IMR-90 (cell line): ENCODE measurements at regions not wholly inside any gene's neighbourhood (a gene's known extent, or its start where the extent isn't known, plus 50 kb on each side); places are given as distances from the start of the nearest gene placed in this dataset.

Experiments
- ATAC-seq: fragments of 200-7000 bp; cut with Tn5 transposase; 2 replicates; pipeline ENCODE4 v1.9.1; 2020; ENCODE audit warnings: low read depth, mild to moderate bottlenecking, moderate library complexity
- BruUV-seq: library from RNA; stranded (reverse); fragments of 400-500 nt; replicated peaks from 2 replicates; lab custom pipeline; 2021; lab: Mats Ljungman, UMichigan
- CTCF ChIA-PET: fragments of 300-600 bp; formaldehyde crosslinking; extraction: SDS; loops from one replicate; lab custom pipeline; 2021; ENCODE audit warnings: antibody characterized with exemption; lab: Yijun Ruan, JAX
- POLR2A ChIA-PET: fragments of 300-600 bp; sonication (Branson Sonifier 250); formaldehyde crosslinking; loops from one replicate; lab custom pipeline; 2022; ENCODE audit warnings: antibody characterized with exemption; ENCODE audit not compliant: unreplicated experiment; lab: Charles Lee
- DNase-seq: peaks from one replicate; pipeline ENCODE4 v3.0.0; 2013
- H2AFZ ChIP-seq: replicated peaks from 2 replicates; pipeline ENCODE3; 2013; ENCODE audit warnings: low read length, mild to moderate bottlenecking; ENCODE audit not compliant: poor library complexity
- H2AK5ac ChIP-seq: 2 replicates; pipeline ENCODE4 v1.6.1; 2013; ENCODE audit warnings: low read depth, low read length, inconsistent platforms
- H2AK9ac ChIP-seq: replicated peaks from 2 replicates; pipeline ENCODE3; 2013; ENCODE audit warnings: mild to moderate bottlenecking, low read depth, low read length, moderate library complexity; ENCODE audit not compliant: poor library complexity
- H2BK120ac ChIP-seq: 2 replicates; pipeline ENCODE4 v1.6.1; 2013; ENCODE audit warnings: low read depth, low read length, inconsistent platforms
- H2BK15ac ChIP-seq: 3 replicates; pipeline ENCODE4 v1.6.1; 2013; ENCODE audit warnings: low read depth, low read length, inconsistent platforms
- H2BK20ac ChIP-seq: 2 replicates; pipeline ENCODE4 v1.6.1; 2013; ENCODE audit warnings: low read depth, mild to moderate bottlenecking, inconsistent platforms, low read length, moderate library complexity
- H2BK5ac ChIP-seq: 2 replicates; pipeline ENCODE4 v1.6.1; 2013; ENCODE audit warnings: mild to moderate bottlenecking, low read depth, low read length, inconsistent platforms; ENCODE audit not compliant: poor library complexity, severe bottlenecking
- H3K14ac ChIP-seq: replicated peaks from 2 replicates; pipeline ENCODE4 v1.6.1; 2013; ENCODE audit warnings: low read depth, low read length, inconsistent platforms
- H3K18ac ChIP-seq: 2 replicates; pipeline ENCODE4 v1.6.1; 2013; ENCODE audit warnings: low read depth, low read length, control low read depth
- H3K23ac ChIP-seq: 2 replicates; pipeline ENCODE4 v1.6.1; 2013; ENCODE audit warnings: low read depth, low read length, inconsistent platforms
- H3K27ac ChIP-seq: 2 replicates; pipeline ENCODE4 v1.5.1; 2013; ENCODE audit warnings: mild to moderate bottlenecking, control low read depth, low read length; ENCODE audit not compliant: insufficient read depth
- H3K27me3 ChIP-seq: 2 replicates; pipeline ENCODE4 v1.6.1; 2013; ENCODE audit warnings: low read length; ENCODE audit not compliant: control insufficient read depth, insufficient read depth
- H3K36me3 ChIP-seq: 2 replicates; pipeline ENCODE4 v1.6.1; 2013; ENCODE audit warnings: low read length, mixed read lengths; ENCODE audit not compliant: control insufficient read depth, insufficient read depth
- H3K4ac ChIP-seq: 2 replicates; pipeline ENCODE4 v1.6.1; 2013; ENCODE audit warnings: low read depth, low read length, inconsistent platforms
- H3K4me1 ChIP-seq: 2 replicates; pipeline ENCODE4 v1.6.1; 2013; ENCODE audit warnings: low read length, mixed read lengths; ENCODE audit not compliant: control insufficient read depth, insufficient read depth
- H3K4me2 ChIP-seq: 2 replicates; pipeline ENCODE4 v1.6.1; 2013; ENCODE audit warnings: low read depth, mild to moderate bottlenecking, control low read depth, low read length, moderate library complexity
- H3K4me3 ChIP-seq: 2 replicates; pipeline ENCODE4 v1.5.1; 2013; ENCODE audit warnings: low read depth, mild to moderate bottlenecking, control low read depth, low read length, moderate library complexity; ENCODE audit not compliant: insufficient read depth
- H3K56ac ChIP-seq: 2 replicates; pipeline ENCODE4 v1.6.1; 2013; ENCODE audit warnings: low read length, inconsistent platforms; ENCODE audit not compliant: insufficient read depth; ENCODE audit errors: extremely low read depth
- H3K79me1 ChIP-seq, 2 experiments: 2 replicates each; pipeline ENCODE4 v1.6.1; 2013; ENCODE audit warnings: low read length in 2 of 2, inconsistent platforms in 1 of 2, low read depth in 1 of 2
- H3K9ac ChIP-seq: 2 replicates; pipeline ENCODE4 v1.6.1; 2013; ENCODE audit warnings: low read depth, low read length, control low read depth
- H3K9me1 ChIP-seq: 2 replicates; pipeline ENCODE4 v1.6.1; 2013; ENCODE audit warnings: low read length, inconsistent platforms; ENCODE audit not compliant: insufficient read depth
- H3K9me3 ChIP-seq: 2 replicates; pipeline ENCODE4 v1.6.1; 2013; ENCODE audit warnings: low read length; ENCODE audit not compliant: control insufficient read depth, insufficient read depth
- H4K20me1 ChIP-seq: 2 replicates; pipeline ENCODE4 v1.6.1; 2013; ENCODE audit warnings: low read length, inconsistent platforms; ENCODE audit not compliant: insufficient read depth
- H4K5ac ChIP-seq: 2 replicates; pipeline ENCODE4 v1.6.1; 2013; ENCODE audit warnings: mild to moderate bottlenecking, low read depth, low read length, control low read depth
- H4K8ac ChIP-seq, 2 experiments: 2 replicates each; pipeline ENCODE4 v1.6.1; 2013; ENCODE audit warnings: low read depth in 2 of 2, low read length in 2 of 2, control low read depth in 1 of 2, inconsistent platforms in 1 of 2
- H4K91ac ChIP-seq: 2 replicates; pipeline ENCODE4 v1.6.1; 2013; ENCODE audit warnings: low read depth, low read length, inconsistent platforms; ENCODE audit not compliant: insufficient read depth
- BHLHE40 ChIP-seq: fragments of 150-350 bp; IDR thresholded peaks from 2 replicates; pipeline ENCODE4 v1.6.1; 2016; ENCODE audit warnings: mild to moderate bottlenecking, low read depth, low read length
- CTCF ChIP-seq: conservative IDR thresholded peaks from 2 replicates; pipeline ENCODE4 v1.5.1; 2012; ENCODE audit warnings: mild to moderate bottlenecking, low read depth, low read length, improper control_type of control experiment
- ELK1 ChIP-seq: fragments of 150-350 bp; IDR thresholded peaks from 2 replicates; pipeline ENCODE4 v1.6.1; 2016; ENCODE audit warnings: low read depth, mild to moderate bottlenecking, low read length, moderate library complexity, borderline replicate concordance
- FOS ChIP-seq: fragments of 150-350 bp; IDR thresholded peaks from 2 replicates; pipeline ENCODE4 v1.6.1; 2016; ENCODE audit warnings: low read depth, low read length
- MAFK ChIP-seq: IDR thresholded peaks from 2 replicates; pipeline ENCODE4 v1.6.1; 2012; ENCODE audit warnings: low read depth, low read length, improper control_type of control experiment
- MXI1 ChIP-seq: IDR thresholded peaks from 2 replicates; pipeline ENCODE4 v1.6.1; 2012; ENCODE audit warnings: low read depth, mild to moderate bottlenecking, low read length, moderate library complexity, borderline replicate concordance
- NFE2L2 ChIP-seq: fragments of 150-350 bp; IDR thresholded peaks from 2 replicates; pipeline ENCODE4 v1.6.1; 2016; ENCODE audit warnings: low read depth, mild to moderate bottlenecking, low read length
- POLR2A ChIP-seq: IDR thresholded peaks from 2 replicates; pipeline ENCODE4 v1.6.1; 2012; ENCODE audit warnings: mild to moderate bottlenecking, low read depth, low read length
- RAD21 ChIP-seq: IDR thresholded peaks from 2 replicates; pipeline ENCODE4 v1.6.1; 2012; ENCODE audit warnings: low read length, improper control_type of control experiment
- RFX5 ChIP-seq: IDR thresholded peaks from 2 replicates; pipeline ENCODE4 v1.8.0; 2012; ENCODE audit warnings: low read depth, mild to moderate bottlenecking, low read length, moderate library complexity
- USF2 ChIP-seq: fragments of 150-350 bp; IDR thresholded peaks from 2 replicates; pipeline ENCODE4 v1.6.1; 2017; ENCODE audit warnings: mild to moderate bottlenecking, antibody characterized with exemption, low read length, low read depth
- WGBS, 2 experiments: methylation state at CpG; one replicate each; pipeline versions ENCODE4 v1.1.5 to v1.1.7; 2013; ENCODE audit warnings: missing lambda C conversion rate in 2 of 2; ENCODE audit not compliant: insufficient read length in 1 of 2; ENCODE audit errors: extremely low coverage in 2 of 2; 5-methylcytosine and 5-hydroxymethylcytosine counted together
- dilution Hi-C: fragments of 300-500 bp; cut with HindIII; formaldehyde crosslinking; loops from one replicate; pipeline ENCODE4 v1.14.3; 2018; ENCODE audit warnings: low sequenced_read_pairs; ENCODE audit not compliant: unreplicated experiment
- in situ Hi-C: fragments of 300-500 bp; cut with MboI; formaldehyde crosslinking; loops from 3 replicates; pipeline ENCODE4 v1.14.3; 2019; ENCODE audit warnings: low sequenced_read_pairs, inconsistent platforms, mixed read lengths
- intact Hi-C: fragments of 100-400 bp; cut with micrococcal nuclease; formaldehyde crosslinking; loops from 2 replicates; pipeline ENCODE4 v1.10.0; 2022

GRCh38 chr14:39984323-39984722 lies 552.1 kb upstream of the FBXO33 start:
- Histone ChIP-seq H4K8ac (no peak overlapping the region), H3K27ac (no peak overlapping the region), H3K9me3 (peaks cover 4% of the 10 kb centered on the region), H3K4me2 (no peak overlapping the region), H3K18ac (no peak overlapping the region), H3K4me1 (no peaks in the 10 kb centered on the region), H2AK9ac (no peak overlapping the region), H3K79me1 (no peaks in the 10 kb centered on the region), H2AFZ (no peak overlapping the region), H2BK20ac (no peak overlapping the region), H3K9ac (no peak overlapping the region), H3K4me3 (no peak overlapping the region), H2BK120ac (no peak overlapping the region), H4K91ac (no peak overlapping the region), H4K20me1 (no peaks in the 10 kb centered on the region), H3K9me1 (no peaks in the 10 kb centered on the region), H4K5ac (no peak overlapping the region), H3K56ac (no peak overlapping the region), H2AK5ac (no peak overlapping the region), H2BK5ac (no peak overlapping the region), H3K23ac (no peak overlapping the region), H3K36me3 (no peaks in the 10 kb centered on the region), H2BK15ac (no peak overlapping the region), H3K27me3 (no peaks in the 10 kb centered on the region), H3K14ac (no peak overlapping the region), H3K4ac (no peak overlapping the region)
- DNase-seq (no peak), ATAC-seq (no peak)
- POLR2A ChIA-PET: no interaction called here
- dilution Hi-C loops: no loop called here
- no CpG with 5 or more reads among the region's 2 CpGs for WGBS, 2 experiments
- CTCF ChIA-PET: no interaction called here
- intact Hi-C loops: no loop called here
- BruUV-seq: no TSS peak
- in situ Hi-C loops: no loop called here
- no peak for TF ChIP-seq FOS
- no peak for TF ChIP-seq NFE2L2
- no peak for TF ChIP-seq MAFK
- no peak for TF ChIP-seq BHLHE40
- no peak for TF ChIP-seq RAD21
- TF ChIP-seq POLR2A: no peak
- TF ChIP-seq CTCF: no peak
- no peak for TF ChIP-seq ELK1
- TF ChIP-seq RFX5: no peak
- no peak for TF ChIP-seq USF2
- TF ChIP-seq MXI1: no peak
